Astrocyte of the spinal cord (primary cell): ENCODE measurements at regions not wholly inside any gene's neighbourhood (a gene's known extent, or its start where the extent isn't known, plus 50 kb on each side); places are given as distances from the start of the nearest gene placed in this dataset.

Experiments used
- DNase-seq: peaks from one replicate; pipeline ENCODE4 v3.0.0; 2011; ENCODE audit warnings: low read depth, low spot score
- H3K4me3 ChIP-seq: 2 replicates; pipeline ENCODE4 v1.5.1; 2011; ENCODE audit warnings: low read depth, mild to moderate bottlenecking, low read length, moderate library complexity
- in situ Hi-C: cut with HindIII; loops from 2 replicates; pipeline ENCODE4 v1.10.0; 2017; ENCODE audit warnings: low sequenced_read_pairs
- TF ChIP-seq, protein P1 (sequence below): IDR thresholded peaks from 2 replicates; pipeline ENCODE4 v1.5.1; 2012; ENCODE audit warnings: low read depth, mild to moderate bottlenecking, low read length, inconsistent platforms

DNA sequence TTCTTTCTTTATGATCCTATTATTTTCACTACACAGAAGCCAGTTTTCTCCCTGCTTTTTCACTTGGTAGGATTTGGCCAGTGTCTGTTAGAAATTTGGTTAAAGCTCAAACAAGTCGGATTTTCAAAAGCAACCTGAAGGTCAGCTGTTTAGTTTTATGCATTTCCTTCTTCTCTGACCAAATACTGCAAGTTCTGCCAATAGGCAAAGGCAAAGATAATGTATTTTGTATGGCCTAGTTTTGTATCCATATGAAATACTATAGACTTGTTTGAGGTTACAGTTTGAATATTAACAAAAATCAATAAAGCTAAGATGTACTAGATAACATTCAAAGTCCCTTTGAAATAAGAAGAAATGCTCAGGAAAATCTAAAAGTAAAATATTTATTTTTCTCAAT is 439.4 kb downstream of the TRIML1 start:
- in situ Hi-C loops: no loop called here
- TF ChIP-seq, protein P1, sequence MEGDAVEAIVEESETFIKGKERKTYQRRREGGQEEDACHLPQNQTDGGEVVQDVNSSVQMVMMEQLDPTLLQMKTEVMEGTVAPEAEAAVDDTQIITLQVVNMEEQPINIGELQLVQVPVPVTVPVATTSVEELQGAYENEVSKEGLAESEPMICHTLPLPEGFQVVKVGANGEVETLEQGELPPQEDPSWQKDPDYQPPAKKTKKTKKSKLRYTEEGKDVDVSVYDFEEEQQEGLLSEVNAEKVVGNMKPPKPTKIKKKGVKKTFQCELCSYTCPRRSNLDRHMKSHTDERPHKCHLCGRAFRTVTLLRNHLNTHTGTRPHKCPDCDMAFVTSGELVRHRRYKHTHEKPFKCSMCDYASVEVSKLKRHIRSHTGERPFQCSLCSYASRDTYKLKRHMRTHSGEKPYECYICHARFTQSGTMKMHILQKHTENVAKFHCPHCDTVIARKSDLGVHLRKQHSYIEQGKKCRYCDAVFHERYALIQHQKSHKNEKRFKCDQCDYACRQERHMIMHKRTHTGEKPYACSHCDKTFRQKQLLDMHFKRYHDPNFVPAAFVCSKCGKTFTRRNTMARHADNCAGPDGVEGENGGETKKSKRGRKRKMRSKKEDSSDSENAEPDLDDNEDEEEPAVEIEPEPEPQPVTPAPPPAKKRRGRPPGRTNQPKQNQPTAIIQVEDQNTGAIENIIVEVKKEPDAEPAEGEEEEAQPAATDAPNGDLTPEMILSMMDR: no peak
- DNase-seq: no peak
- no peak overlapping the region for H3K4me3 ChIP-seq

DNA sequence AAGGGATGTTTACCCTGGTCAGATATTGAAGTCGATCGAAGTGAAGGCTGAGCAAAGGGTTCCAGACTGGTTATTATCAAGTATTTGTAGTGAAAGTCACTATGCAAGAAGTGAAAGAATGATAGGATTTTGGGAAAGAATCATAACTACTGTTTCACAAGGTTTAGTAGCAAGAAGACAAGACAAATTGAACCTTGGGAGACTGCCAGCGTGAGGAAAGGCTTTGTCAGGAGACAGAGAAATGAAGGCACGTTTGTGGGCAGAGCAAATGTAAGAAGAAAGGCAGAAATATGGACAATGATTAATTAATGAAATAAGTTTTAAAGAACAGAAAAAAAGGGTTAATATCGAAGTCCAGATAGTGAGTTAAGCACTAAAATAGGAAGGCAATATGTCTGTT is 456.8 kb downstream of the TRIML1 start:
- DNase-seq: no peak
- no peak overlapping the region for H3K4me3 ChIP-seq
- TF ChIP-seq, protein P1: no peak
- in situ Hi-C loops: no loop called here

DNA sequence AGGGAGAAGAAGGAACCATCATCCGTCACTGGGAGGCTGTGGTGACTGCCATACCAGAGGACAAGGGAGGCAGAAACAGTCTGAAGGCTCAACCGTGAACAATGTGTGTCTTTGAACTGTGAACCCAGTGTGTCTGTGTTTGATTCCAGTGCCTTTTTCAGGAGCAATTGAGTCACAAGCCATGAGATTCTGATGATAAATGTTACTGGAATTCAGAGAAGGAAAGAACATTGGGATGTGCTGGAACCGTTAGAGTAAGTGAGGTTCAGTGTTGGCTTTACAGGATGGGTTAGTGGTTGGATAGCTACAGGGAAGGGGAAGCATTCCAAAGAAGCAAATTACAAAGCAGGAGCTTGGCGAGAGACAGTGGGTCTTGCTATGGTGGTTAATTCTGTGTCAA is 464.4 kb downstream of the TRIML1 start:
- DNase-seq: no peak
- H3K4me3 ChIP-seq: no peak overlapping the region
- in situ Hi-C loops: no loop called here
- TF ChIP-seq, protein P1: no peak

DNA sequence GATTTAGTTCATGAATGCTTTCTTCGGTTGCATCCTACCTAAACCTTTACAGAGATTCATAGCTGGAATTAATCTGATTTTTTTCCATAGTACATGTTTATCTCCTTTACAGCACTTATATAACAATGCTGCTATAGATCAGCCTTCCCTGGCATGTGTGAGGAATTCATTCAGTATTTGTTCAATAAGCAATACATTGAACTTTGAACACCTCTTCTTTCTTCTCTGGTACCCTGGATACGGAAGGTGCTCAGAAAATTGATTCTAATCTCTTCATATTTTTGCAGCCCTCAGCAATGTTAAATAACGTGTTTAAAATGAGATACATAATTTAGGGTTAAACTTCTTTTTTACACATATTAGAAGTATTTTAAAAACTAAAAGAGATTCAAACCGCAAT is 467.4 kb downstream of the TRIML1 start:
- DNase-seq: no peak
- in situ Hi-C loops: no loop called here
- TF ChIP-seq, protein P1: no peak
- H3K4me3 ChIP-seq: no peak overlapping the region

DNA sequence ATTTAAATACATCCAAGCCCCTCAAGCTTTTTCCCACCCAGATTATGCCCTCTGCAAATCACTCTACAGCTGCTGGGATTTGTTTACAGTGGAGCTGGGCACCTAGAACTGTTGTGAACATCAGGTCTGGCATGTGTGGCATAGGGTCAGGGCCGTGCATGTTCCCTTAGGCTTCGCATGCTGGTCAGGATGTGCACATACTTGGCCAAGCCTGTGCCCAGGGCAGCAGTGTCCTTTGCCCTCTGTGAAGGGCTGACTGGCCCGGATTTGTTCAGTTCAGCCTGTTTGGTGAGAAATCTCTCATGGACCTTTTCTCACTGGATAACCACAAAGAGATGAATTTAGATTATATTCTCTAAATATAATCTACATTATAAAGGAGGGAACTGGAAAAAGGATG is 471.9 kb downstream of the TRIML1 start:
- DNase-seq: no peak
- in situ Hi-C loops: no loop called here
- no peak overlapping the region for H3K4me3 ChIP-seq
- TF ChIP-seq, protein P1: no peak

DNA sequence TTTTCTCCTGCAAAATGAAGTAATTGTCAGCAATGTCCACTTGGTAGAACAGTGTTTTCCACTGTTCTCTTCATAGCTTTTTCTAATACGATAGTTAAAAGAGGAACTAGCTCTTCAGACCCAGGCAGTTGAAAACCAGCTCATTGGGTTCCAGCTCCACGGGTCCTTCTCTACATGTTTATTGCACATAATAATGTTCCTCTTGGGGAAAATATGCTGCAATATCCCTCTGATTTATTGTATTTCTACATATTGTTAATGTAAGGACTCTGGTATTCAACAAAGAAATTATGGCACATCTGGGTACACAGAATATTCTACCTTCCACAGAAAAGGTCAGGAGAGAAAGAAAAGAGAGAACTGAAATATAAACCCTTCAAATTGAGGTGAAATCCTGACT is 473.4 kb downstream of the TRIML1 start:
- no peak overlapping the region for H3K4me3 ChIP-seq
- no peak for DNase-seq
- in situ Hi-C loops: no loop called here
- TF ChIP-seq, protein P1: no peak

DNA sequence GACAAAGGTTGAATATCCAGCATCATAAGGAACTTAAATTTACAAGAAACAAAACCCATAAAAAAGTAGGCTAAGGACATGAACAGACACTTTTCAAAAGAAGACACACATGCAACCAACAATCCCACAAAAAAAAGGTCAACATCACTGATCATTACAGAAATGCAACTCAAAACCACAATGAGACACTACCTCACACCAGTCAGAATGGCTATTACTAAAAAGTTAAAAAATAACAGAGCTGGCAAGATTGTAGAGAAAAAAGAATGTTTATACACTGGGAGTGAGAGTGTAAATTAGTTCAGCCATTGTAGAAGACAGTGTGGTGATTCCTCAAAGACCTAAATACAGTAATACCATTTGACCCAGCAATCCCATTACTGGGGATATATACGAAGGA is 474.7 kb downstream of the TRIML1 start:
- DNase-seq: no peak
- no peak overlapping the region for H3K4me3 ChIP-seq
- in situ Hi-C loops: no loop called here
- TF ChIP-seq, protein P1: no peak
